ENCODE measurements at regions not wholly inside any gene's neighbourhood (a gene's known extent, or its start where the extent isn't known, plus 50 kb on each side); places are given as distances from the start of the nearest gene placed in this dataset.
"Not testable (repeated sequence)": the region's sequence is repeated elsewhere in the genome, so short reads cannot be mapped to it uniquely, and the experiment has no call there.

GRCh38 chr16:80915079-80915450 is 91.6 kb downstream of the CMC2 start:
- DNase-seq (ENCODE audit: low read depth), result no peak

- DNase-seq (ENCODE audit: low read depth), result no peak
These were observed 92.2 kb downstream of the CMC2 start for GRCh38 chr16:80914379-80915078.

GRCh38 chr16:80913397-80913796 is 93.3 kb downstream of the CMC2 start:
- DNase-seq (ENCODE audit: low read depth), result no peak

- no peak for DNase-seq (ENCODE audit: low read depth)
These were observed 94.0 kb downstream of the CMC2 start for GRCh38 chr16:80912651-80913050.

- DNase-seq (ENCODE audit: low read depth), result no peak
These were observed 96.3 kb downstream of the CMC2 start for GRCh38 chr16:80910434-80910833.

- no peak for DNase-seq (ENCODE audit: low read depth)
These were observed 97.0 kb downstream of the CMC2 start for GRCh38 chr16:80909720-80910119.

GRCh38 chr16:80906169-80906568 is 100.5 kb downstream of the CMC2 start:
- DNase-seq (ENCODE audit: low read depth), result not testable (repeated sequence)

GRCh38 chr16:80903616-80904015 is 99.2 kb upstream of the CDYL2 start:
- DNase-seq (ENCODE audit: low read depth), result no peak

GRCh38 chr16:80902306-80903110 is 98.1 kb upstream of the CDYL2 start:
- DNase-seq (ENCODE audit: low read depth), result no peak

GRCh38 chr16:80900593-80900954 is 96.2 kb upstream of the CDYL2 start:
- DNase-seq (ENCODE audit: low read depth), result no peak

GRCh38 chr16:80899809-80900592 is 95.6 kb upstream of the CDYL2 start:
- DNase-seq (ENCODE audit: low read depth), result peak; percentile 92

GRCh38 chr16:80896776-80897175 is 92.4 kb upstream of the CDYL2 start:
- no peak for DNase-seq (ENCODE audit: low read depth)

GRCh38 chr16:80894091-80894490 is 89.7 kb upstream of the CDYL2 start:
- DNase-seq (ENCODE audit: low read depth), result no peak

- no peak for DNase-seq (ENCODE audit: low read depth)
These were observed 89.3 kb upstream of the CDYL2 start for GRCh38 chr16:80893686-80894085.

- not testable (repeated sequence) for DNase-seq (ENCODE audit: low read depth)
These were observed 88.0 kb upstream of the CDYL2 start for GRCh38 chr16:80892395-80892794.

- DNase-seq (ENCODE audit: low read depth), result no peak
These were observed 85.5 kb upstream of the CDYL2 start for GRCh38 chr16:80889779-80890359.

- no peak for DNase-seq (ENCODE audit: low read depth)
These were observed 82.7 kb upstream of the CDYL2 start for GRCh38 chr16:80887062-80887461.

- DNase-seq (ENCODE audit: low read depth), result no peak
These were observed 79.4 kb upstream of the CDYL2 start for GRCh38 chr16:80883816-80884215.

- DNase-seq (ENCODE audit: low read depth), result no peak
These were observed 78.8 kb upstream of the CDYL2 start for GRCh38 chr16:80883159-80883642.

- DNase-seq (ENCODE audit: low read depth), result no peak
These were observed 71.2 kb upstream of the CDYL2 start for GRCh38 chr16:80875616-80876015.

- no peak for DNase-seq (ENCODE audit: low read depth)
These were observed 70.5 kb upstream of the CDYL2 start for GRCh38 chr16:80874925-80875324.

GRCh38 chr16:80862160-80862705 is 57.8 kb upstream of the CDYL2 start:
- no peak for DNase-seq (ENCODE audit: low read depth)

All from Daoy (cell line).